GM18870 (cell line): ENCODE measurements at regions not wholly inside any gene's neighbourhood (a gene's known extent, or its start where the extent isn't known, plus 50 kb on each side); places are given as distances from the start of the nearest gene placed in this dataset.

ENCODE experiments used
- ATAC-seq: cut with Tn5 transposase; IDR thresholded peaks from one replicate; pipeline ENCODE4 v1.9.1; 2021; ENCODE audit warnings: moderate library complexity; ENCODE audit not compliant: unreplicated experiment

DNA sequence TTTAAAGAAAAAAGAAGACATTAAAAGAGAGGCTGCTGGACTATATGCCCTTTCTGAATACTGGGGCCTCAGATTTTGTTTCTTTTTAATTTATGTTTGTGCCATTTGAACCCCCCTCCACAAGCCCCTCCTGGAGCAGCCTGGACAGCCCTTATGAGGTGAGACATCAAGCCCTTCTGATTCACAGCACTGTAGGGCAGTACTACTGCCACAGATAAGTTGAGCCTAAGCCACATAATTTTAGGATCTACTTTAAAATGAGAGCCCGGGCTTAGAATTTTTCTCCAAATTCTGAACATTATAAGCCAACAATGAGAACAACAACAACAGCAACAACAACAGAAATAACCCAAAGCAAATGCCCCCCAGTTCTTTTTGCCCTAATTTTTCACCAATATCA, 256.9 kb upstream of the SALL1 start:
- ATAC-seq: no peak

DNA sequence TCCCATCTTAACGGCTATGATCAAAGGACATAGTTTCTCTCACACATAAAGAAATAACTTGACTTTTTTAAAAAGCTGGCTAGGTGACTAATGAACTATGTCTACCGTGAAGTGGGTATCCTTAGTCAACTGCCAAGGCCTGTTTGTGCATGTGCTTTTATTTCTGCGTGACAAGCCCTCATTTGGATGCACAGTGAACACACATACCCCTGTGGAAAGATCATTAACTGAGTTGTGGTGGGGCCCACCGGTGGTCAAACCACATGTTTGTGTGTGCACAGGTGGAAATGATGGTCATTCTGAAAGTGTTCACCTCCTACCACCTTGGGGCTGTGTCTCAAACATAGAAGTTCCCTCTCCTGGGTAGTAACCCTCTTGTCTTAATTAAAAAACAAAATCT, 256.1 kb upstream of the SALL1 start:
- ATAC-seq: peak; percentile 51

DNA sequence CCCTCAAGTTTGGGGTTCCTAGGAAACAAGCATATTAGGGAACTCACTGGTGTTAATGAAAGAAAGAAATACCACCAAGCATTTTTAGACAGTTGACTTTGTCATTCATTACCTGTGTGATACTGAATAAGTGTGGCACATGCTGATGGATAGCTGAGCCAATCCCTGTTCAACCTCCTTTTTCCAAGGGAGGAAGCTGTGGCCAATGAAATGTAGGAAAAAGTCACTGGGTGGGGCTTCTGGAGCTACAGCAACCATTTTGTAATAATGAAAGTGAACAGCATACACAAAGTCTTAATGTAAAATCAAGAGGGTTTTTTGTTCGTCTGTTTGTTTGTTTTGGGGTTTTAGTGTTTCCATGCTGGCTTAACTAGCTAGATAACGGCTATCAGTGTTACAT, 254.3 kb upstream of the SALL1 start:
- ATAC-seq: no peak

DNA sequence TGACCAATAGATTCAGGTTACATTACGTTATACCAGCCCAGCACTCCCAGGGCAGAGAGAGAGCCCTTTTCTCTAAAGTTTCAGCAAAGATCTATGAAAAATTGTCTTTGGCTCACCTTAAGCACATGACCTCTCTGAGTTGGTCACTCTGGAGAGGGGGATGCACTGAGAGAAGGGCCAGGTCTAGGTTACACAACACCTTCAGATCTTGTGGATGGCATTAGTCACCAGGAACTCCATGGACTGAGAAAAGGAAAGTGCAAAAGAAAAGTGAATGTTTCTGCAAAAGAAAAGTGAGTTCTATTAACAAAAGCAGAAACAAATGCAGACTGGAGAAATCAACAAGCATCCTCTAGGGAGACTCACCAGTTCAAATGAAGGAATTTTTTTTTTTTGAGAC, 253.3 kb upstream of the SALL1 start:
- no peak for ATAC-seq

DNA sequence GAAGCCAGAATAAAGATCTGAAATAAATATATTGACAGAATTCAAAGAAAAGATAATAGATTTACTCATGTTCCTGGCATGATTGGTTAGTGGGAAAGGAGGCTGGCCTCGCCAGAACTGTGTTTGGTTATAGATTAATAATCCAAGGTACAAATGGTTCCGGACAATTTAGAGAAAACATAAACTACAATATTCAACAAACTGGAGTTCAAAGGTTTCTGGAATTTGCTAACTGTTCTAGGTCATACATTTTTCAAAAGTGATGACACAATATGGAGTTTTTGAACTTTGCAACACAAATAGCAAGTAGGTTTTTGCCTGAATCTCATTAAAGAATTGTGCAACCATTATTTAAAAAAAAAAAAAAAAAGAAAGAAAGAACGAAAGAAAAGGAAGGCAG, 251.7 kb upstream of the SALL1 start:
- no peak for ATAC-seq

DNA sequence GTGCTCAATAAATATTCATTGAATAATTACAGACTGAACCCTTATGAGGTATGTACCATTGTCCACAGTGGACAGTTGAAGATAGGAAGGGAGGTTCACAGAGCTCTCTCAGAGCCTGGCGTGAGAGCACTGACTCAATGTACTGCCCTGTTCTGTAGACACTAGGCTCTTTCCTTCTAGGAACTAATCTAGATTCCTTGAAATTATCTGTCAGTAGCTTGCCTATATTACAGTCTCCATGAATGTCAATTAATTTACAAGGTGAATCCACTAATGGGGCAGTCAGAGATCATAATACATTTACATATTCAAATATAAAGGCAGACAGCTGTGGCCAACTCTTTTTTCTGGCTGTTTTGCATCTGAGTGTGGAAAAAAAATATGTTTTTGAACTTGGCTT, 251.2 kb upstream of the SALL1 start:
- ATAC-seq: no peak

DNA sequence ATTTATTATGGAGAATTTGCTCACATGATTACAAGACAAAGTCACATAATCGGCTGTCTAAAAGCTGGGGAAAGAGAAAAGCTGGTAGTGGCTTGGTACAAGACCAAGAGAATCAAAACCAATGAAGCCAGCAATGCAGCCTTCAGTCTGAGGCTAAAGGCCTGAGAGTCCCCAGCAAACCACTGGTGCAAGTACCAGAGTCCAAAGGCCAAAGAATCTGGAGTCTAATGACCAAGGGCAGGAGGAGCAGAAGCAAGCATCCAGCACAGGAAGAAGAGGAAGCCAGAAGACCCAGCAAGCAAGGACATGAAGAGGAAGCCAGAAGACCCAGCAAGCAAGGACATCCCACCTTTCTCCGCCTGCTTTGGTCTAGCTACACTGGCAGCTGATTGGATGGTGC, 250.6 kb upstream of the SALL1 start:
- no peak for ATAC-seq

DNA sequence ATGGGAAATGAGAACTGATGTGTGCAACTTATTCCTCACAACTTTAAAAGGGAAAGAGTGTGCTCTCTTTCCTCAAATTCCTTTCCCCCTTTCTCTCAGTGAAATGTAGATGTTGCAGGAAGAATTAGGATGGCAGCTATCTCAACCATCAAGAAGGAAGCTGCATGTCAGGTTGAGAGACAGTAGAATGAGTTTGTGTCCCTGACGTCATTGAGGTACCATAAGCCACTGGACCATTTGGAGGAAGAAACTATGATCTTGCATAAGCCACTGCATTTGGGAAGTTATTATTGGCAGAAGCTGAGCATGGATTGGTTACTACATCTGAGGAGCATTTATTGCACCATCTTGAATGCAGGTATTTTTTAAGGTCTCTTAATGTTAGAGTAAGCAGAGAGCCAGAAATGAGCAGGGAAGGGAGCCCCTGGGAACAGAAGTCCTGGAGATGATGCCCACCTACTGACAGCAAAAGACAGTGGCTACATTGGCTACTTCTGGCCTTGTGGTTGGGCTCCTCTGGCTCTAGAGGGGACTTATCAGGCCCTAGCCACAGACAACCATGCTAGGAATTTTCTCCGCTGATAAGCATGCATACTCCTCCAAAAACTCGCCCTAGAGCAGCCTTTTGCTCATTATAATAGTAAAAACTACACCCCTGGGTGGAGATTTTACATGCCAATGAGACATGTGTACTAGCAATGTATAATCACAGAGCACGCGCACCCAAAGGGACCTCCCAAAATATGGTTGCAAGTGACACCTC, 249.0 kb upstream of the SALL1 start:
- ATAC-seq: no peak

DNA sequence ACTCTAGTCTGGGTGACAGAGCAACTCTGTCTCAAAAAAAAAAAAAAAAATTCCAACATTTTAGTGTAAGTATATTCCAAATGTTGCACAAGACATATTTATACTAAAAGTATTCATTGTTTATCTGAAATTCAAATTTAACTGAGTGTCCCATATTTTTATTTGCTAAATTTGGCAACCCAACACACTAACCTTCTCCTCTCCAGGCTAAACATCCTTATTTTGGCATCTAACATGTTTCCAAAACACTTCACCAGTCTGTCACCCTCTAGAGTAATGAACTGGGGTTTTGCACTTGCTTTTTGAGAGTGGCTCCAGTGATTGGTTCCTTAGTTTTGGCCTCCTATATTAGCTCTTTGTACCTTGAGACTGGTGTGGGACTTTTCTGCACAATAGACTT, 243.4 kb upstream of the SALL1 start:
- no peak for ATAC-seq

DNA sequence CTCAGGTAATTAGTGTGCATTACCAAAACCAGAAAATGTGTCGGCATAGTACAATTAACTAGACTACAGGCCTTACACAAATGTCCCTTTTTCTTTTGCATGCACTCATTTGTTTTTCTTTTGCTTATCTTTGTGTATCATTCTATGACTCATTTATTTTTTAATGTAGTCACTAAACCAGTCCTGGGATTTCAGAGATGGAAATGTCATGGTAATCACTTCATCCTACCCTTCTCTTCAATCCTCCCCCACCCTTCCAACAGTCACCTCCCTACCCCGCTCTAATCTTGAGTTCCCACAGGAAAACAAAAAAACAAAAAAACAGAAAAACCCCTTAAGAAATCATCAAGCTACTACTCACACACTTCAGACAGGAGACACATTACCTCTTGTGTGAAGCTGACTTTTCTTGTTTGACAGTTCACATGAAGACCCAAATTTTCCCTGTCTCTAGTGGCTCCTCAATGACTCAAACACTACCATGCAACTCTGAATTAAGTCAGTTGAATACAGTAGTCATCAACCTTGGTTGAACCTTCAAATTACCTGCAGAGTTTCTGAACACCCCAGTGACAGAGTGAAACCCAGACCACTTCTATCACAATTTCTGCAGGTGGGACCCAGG, 242.4 kb upstream of the SALL1 start:
- no peak for ATAC-seq

DNA sequence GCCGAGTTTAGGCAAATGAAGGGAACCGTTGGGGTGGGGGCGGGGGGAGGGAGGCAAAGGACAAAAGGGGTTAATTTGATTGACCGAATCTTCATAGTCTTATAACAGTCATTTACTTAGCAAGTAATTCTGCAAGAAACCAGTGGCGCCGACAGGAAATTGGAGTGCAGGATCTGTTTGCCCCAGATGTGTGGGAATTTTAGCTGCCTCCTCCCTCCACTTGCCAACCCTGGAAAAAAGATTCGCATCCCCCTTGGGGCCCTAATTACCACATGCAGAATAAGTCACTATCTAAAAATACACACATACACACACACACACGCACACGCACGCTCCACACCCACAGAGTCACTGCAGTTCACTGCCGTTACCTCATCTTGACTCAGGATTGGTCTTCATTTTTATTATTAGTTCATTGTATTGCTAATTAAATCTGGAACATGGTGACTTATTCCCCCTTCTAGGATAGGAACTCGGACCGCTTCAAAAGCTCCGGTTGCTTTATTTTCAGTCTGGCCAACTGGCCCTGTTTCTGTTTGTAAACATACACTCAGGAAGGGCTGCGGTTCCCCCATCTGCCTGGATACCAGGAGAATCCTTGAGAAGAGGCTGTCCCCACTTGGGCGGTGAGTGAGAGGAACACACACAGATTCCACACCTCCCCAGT, 241.6 kb upstream of the SALL1 start:
- no peak for ATAC-seq

DNA sequence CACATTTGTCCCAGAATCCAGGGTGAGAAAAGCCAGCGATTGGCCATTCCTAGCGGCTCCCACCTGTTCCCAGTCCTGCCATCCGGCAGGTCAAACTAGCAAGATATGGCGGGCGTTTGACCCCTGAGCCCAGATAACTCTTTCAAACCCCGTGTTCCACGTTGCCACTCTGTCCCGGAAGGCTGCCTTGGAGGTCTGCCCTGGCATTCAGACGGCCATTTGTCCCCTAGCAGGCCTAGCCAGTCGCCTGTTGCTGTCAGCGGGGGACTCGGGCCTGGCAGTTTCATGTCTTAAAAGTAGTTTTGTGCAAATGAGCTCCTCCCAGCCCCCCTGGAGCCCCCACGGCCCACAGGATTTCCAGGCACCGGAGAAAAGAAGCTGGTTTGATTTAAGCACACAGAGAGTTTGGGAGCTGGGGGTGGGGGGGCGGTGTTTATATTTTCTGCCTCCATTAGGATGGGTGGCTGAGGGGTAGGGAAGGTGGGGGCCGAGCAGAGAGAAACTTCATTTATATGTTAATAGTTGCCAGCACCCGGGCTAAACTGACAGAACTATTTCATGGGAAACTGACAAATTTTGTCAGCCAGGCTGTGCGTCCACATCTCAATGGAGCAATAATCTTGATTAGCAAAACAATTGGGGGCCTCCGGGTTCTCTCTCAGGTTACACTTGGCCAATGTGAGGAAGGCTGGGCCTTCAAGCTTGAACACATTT, 240.9 kb upstream of the SALL1 start:
- no peak for ATAC-seq

DNA sequence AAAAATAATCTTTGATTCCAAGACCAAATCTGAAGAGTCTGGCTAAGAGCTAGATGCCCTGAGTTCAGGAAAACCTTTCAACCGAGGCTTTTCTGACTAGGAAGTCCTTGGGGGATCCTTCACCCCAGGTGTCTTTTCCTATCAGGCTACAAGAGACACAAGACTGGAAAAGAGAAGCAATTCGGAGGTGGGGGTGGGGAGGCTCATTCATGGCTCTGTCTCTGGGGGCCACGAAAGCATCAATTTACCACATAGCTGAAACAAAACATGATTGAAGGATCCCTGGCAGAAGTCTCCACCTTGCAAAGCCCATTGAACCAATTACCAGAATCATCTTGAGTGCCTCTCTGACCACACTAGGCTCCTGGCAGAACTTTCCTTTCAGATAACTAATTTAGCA, 239.8 kb upstream of the SALL1 start:
- no peak for ATAC-seq

DNA sequence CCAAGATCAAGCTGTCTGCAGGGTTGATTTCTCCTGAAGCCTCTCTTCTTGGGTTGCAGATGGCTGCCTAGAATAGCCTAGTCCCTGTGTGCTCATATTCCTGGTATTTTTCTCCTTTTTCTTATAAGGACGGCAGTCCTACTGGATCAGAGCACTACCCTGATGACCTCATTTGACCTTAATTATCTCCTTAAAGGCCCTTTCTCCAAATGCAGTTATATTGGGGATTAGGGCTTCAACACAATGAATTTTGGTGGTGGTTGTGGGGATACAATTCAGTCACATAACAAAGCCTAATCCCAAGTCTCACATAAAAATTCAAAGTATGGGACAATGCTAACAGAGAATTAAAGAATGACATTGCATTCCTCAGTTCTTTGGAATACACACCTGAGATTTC, 238.8 kb upstream of the SALL1 start:
- ATAC-seq: no peak

DNA sequence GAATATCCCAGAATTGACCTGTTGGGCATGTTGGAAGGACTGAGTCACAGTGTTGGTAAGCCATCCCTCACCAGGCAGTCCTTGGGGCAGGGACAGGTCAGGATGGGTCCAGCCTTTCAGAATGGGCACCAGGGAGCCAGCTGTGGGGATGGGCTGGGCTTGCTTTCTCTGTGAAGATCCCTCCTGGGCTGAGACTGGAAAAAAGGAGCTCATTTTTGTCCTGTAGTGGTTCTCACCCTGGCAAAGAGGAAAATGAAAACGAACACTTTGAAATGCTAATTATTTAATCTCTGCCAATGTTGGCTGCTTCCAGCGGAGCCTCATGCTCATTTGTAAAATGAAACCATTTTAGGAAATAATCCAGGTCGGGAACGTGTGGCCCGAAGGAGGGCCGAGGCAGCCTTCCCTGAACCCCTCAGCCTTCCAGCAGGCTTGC, 237.5 kb upstream of the SALL1 start:
- no peak for ATAC-seq

DNA sequence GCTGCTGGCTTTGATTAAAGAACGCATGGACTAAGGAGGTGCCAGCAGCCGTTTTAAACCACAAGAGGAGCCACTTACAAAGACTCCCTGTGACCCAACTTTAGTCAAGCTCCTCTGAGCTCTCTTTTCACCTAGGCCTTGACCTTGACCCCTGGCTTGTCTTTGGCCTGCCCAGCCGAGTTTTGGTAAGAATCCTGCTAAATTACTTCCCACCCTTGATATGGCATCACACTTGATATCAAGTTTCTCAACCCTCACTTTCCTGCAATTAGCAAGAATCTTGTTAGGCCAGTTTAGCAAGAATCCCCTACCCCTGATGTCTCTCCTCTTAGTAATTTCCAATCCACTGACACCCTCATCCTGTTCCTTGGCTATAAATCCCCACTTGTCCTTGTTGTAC, 232.8 kb upstream of the SALL1 start:
- ATAC-seq: no peak

DNA sequence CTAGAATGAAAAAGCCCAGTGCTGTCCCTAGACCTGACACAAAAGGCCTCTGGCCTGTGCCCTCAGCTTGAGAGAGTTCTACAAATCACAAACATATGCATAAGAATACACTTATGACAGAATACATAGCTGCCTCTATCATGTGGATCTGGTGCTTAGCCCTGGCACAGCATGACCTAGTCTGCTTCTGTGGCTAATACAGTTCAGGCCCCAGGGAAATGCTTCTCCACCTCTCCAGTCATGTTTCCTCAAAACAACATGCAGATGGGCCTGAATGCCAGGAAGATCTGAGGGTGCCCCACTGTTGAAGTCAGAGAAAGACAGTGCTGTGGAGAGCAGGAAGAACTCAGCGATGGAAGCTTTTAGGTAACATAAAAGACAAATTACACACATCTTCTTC, 231.9 kb upstream of the SALL1 start:
- ATAC-seq: no peak

DNA sequence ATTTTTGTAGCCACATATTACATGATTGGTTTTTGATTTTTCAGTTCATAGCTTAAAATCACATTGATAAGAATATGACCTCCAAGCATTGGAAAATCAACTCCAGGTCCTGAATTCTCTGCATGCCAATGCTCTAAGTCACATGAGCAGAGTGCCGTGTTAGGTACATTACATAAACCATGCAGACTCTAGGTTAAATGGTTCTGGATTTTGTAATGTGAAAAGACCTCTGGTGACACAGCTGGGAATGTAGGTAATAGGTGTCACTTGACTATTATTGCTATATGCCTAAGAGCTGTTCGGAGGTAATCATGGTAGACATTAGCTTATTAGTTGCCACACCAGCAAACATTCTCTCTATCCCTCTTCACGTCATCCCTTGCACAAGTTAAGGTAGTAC, 231.1 kb upstream of the SALL1 start:
- ATAC-seq: no peak

DNA sequence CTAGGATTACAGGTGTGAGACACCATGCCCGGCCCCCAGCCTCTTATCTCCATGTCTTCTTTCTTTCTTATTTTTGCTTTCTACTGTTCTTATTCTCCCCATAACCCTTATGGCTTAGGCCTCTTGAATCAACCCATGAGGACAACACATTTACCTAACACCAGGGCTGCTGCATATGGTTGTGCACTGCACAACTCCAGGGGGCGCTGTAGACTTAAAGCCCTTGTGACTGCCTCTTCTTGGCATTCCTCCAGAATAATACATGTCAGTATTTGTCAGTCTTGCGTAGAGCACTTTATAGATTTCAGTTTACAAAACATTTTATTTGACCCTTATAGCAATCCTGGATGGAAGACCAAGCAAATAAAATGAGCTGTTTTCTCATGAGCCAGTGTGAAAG, 225.0 kb upstream of the SALL1 start:
- ATAC-seq: no peak

DNA sequence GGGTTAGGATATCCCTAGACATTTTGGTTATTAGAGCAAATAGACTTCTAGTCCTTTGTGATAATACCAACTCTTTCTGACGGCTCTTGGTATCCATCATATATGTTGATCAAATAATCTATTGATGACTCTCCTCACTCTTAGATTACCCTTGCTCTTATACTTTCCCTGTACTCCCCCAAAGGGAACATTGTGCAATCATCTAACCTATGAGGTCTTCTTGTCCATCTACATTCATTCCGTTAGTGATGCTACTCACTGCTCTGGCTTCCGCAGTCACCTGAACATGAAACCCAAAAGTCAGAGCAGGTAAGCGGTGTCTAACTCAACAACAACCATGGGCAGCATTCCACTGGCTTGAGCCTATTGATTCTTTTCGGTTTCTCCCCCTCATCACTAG, 223.7 kb upstream of the SALL1 start:
- ATAC-seq: no peak

DNA sequence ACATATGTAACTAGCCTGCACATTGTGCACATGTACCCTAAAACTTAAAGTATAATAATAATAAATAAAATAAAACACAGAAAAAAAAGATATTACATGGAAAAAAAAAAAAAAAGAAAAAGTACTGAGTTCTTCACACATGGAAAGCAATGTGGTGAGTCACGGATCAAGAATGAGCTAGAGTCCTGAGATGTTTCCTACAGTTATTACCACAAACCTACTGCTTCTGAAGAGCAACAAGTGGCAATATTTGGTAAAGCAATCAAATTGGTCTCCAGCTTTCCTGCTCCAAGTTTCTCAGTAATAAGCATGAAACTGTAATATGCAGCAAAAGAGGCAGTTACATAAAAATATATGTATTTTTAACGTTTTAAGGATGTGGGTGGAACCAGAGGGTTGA, 223.3 kb upstream of the SALL1 start:
- no peak for ATAC-seq

DNA sequence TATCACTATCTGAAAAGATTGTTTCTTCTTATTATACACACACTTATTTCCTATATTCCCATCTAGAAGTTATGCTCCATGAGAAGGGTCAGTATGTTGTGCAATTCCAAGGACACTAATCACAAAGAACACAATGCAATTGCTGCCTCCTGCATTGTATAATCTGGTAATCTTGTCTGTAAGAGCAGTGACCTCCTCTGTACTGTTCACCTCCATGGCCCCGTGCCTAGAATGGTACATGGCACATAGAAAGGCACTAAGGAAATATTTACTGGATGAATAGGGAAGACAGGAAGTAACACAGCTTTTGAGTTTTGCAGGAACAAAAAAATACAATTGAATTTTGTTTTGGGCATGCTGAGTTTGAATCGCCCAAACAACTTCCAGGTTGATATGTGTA, 214.6 kb upstream of the SALL1 start:
- ATAC-seq: no peak
